Muscle of leg (tissue), 3 donors: ENCODE measurements at regions not wholly inside any gene's neighbourhood (a gene's known extent, or its start where the extent isn't known, plus 50 kb on each side); places are given as distances from the start of the nearest gene placed in this dataset.

ENCODE experiments used
- DNase-seq: peaks from one replicate; pipeline ENCODE4 v3.0.0; 2013
- H3K27ac ChIP-seq: one replicate; pipeline ENCODE4 v1.5.1; 2013; ENCODE audit warnings: mild to moderate bottlenecking, low read length, control low read depth
- H3K27me3 ChIP-seq: one replicate; pipeline ENCODE4 v1.6.1; 2013; ENCODE audit warnings: low read length; ENCODE audit not compliant: control insufficient read depth, insufficient read depth
- H3K36me3 ChIP-seq: one replicate; pipeline ENCODE4 v1.6.1; 2013; ENCODE audit warnings: low read length; ENCODE audit not compliant: control insufficient read depth, insufficient read depth
- H3K4me1 ChIP-seq: one replicate; pipeline ENCODE4 v1.6.1; 2013; ENCODE audit warnings: low read length; ENCODE audit not compliant: control insufficient read depth, insufficient read depth
- H3K4me3 ChIP-seq: one replicate; pipeline ENCODE4 v1.5.1; 2013; ENCODE audit warnings: low read length, control low read depth
- H3K9me3 ChIP-seq: replicated peaks from 2 replicates; pipeline ENCODE4 v1.6.1; 2013; ENCODE audit warnings: low read depth, low read length; ENCODE audit not compliant: control insufficient read depth
- WGBS: methylation state at CpG from one replicate; pipeline ENCODE4 v1.1.5; 2013; ENCODE audit warnings: missing lambda C conversion rate; ENCODE audit not compliant: insufficient coverage; 5-methylcytosine and 5-hydroxymethylcytosine counted together

DNA sequence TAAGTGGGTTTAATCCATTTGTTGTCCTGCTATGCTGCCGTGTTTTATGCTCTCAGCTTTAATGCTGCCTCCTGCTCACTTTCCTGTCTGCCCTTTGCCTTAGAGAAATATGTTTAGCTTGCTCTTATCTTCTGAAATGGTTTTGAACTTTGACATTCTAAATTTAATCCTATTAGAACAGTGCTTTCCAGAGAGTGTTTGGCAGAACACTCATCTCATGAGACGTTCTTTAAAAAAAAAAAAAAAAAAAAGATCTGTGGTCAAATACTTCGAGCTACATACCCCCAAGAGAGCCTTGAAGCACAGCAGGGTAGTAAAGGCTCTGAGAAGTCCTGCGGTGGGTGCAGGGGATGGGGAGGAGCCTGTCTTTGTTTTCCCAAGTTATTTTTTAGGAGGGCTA, 161.3 kb downstream of the SPP2 start:
- Histone ChIP-seq H3K4me1 (no peaks in the 10 kb centered on the region), H3K9me3 (no peaks in the 10 kb centered on the region), H3K4me3 (no peak overlapping the region), H3K27me3 (no peaks in the 10 kb centered on the region), H3K36me3 (no peaks in the 10 kb centered on the region), H3K27ac (no peak overlapping the region)
- no CpG with 5 or more reads among the region's 4 CpGs for WGBS
- no peak for DNase-seq

DNA sequence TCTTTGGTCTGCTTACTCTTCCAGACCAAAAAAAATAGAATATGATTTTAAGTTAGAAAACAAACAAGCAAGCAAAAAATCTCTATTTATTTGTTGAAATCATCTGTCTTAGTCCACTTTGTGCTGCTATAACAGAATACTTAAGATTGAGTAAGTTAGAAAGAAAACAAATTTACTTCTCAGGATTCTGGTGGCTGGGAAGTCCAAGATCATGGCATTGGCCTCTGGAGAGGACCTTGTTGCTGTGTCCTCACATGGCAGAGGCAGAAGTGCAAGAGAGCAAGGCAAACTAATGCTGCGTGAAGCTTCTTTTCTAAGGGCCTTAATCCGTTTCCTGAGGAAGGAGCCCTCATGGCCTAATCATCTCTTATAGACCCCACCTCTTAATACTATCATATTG, 156.2 kb downstream of the SPP2 start:
- H3K27me3 ChIP-seq, result no peaks in the 10 kb centered on the region
- no peaks in the 10 kb centered on the region for H3K9me3 ChIP-seq
- no peak overlapping the region for H3K4me3 ChIP-seq
- H3K4me1 ChIP-seq, result no peaks in the 10 kb centered on the region
- no peak for DNase-seq
- no peak overlapping the region for H3K27ac ChIP-seq
- WGBS, result no CpG with 5 or more reads among the region's 2 CpGs
- no peaks in the 10 kb centered on the region for H3K36me3 ChIP-seq

DNA sequence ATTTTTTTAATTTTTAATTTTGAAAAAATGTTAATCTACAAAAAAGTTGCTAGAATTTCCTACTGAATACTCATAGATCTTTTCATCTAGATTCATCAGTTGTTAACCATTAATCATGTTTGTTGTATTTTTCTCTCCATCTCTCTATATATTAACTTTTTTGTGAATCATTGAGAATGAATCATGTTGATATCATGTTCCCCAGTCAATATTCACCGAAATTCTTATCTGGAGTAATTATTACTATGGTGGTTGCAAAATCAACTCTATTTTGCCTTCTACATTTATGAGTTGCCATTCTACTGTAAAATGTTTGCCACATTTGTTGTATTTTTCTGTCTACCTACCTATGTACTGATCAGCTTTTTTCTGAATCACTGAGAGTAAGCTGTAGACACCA, 154.0 kb downstream of the SPP2 start:
- no peaks in the 10 kb centered on the region for H3K36me3 ChIP-seq
- DNase-seq, result no peak
- WGBS, result no CpG with 5 or more reads among the region's 1 CpG
- no peaks in the 10 kb centered on the region for H3K9me3 ChIP-seq
- no peaks in the 10 kb centered on the region for H3K4me1 ChIP-seq
- H3K27ac ChIP-seq, result no peak overlapping the region
- H3K4me3 ChIP-seq, result no peak overlapping the region
- peaks cover 2% of the 10 kb centered on the region for H3K27me3 ChIP-seq

DNA sequence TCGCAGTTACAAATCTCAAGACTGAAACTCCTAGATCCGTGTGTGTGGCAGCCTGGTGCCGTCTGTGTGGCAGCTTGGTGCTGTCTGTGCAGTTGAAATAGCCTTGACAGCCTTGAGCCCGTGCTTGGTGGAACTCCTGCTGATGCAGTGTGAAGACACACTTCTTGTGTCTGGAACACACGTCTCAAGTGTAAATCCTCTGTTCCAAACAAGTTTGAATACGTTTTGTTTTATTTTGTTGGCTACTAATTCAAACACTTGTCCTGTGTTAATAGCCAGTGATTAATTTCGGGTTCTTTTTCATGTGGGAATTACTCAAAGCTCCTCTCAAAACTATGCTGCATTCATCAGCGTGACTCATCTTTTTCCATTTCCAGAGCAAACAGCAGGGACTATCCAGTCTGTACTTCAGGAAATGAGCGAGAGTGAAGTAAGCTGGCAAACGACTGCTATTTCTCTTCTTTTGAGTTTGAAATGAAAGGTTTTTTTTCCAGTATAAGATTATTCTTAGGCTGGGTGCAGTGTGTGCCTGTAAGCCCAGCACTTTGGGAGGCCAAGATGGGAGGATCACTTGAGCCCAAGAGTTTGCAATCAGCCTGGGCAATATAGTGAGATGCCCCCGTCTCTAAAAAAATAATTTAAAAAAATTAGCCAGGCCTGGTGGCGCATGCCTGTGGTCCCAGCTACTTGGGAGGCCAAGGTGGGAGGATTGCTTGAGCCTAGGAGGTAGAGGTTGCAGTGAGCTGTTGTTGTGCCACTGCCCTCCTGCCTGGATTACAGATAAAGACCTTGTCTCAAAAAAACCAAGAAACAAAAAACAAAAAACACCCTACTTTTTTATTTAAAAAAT, 152.9 kb downstream of the SPP2 start:
- H3K9me3 ChIP-seq, result no peaks in the 10 kb centered on the region
- H3K27me3 ChIP-seq, result peaks cover 4% of the 10 kb centered on the region
- peak; percentile 84 for DNase-seq
- no peak overlapping the region for H3K27ac ChIP-seq
- H3K4me3 ChIP-seq, result no peak overlapping the region
- no peaks in the 10 kb centered on the region for H3K4me1 ChIP-seq
- 75% methylated on average over 5 of the region's 12 CpGs for WGBS
- no peaks in the 10 kb centered on the region for H3K36me3 ChIP-seq

DNA sequence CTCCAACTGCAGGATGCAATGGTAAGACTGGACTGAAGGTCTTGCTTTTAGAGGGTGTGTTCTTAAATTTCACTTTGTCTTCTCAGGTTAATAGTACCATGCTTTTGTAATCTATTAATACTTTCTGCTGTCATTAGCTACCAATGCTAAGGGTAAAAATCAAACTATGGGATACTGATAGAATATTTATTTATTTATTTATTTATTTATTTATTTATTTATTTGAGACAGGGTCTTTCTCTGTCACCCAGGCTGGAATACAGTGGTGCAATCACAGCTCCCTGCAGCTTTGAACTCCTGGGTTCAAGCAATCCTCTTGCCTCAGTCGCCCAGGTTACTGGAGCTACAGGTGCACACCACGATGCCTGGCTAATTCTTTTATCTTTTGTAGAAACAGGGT, 152.1 kb downstream of the SPP2 start:
- 92% methylated on average over 2 of the region's 2 CpGs for WGBS
- no peak for DNase-seq
- H3K27ac ChIP-seq, result no peak overlapping the region

DNA sequence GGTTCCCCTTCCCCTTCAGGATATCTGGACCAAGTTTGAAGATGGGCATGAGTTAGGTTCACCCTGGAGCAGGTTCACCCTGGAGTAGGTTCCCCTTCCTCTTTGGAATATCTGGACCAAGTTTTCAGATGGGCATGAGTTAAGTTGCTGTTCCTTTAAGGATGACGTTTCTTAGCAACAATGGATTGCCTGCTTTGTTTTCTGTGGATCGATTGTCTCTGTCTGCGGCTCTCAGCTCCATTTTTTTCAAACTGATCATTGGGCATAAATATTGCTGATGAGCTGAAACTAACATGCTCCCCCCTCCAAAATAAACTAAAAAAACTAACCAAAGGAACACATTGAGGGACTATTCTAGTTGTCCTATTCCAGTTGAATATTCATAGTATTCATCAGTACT, 149.5 kb downstream of the SPP2 start:
- 40% methylated on average over 1 of the region's 3 CpGs for WGBS

More for the DNA sequence above, 152.1 kb downstream of the SPP2 start:
- H3K36me3 ChIP-seq, result no peaks in the 10 kb centered on the region
- H3K4me3 ChIP-seq, result no peak overlapping the region
- H3K4me1 ChIP-seq, result no peaks in the 10 kb centered on the region
- peaks cover 4% of the 10 kb centered on the region for H3K27me3 ChIP-seq
- no peaks in the 10 kb centered on the region for H3K9me3 ChIP-seq

DNA sequence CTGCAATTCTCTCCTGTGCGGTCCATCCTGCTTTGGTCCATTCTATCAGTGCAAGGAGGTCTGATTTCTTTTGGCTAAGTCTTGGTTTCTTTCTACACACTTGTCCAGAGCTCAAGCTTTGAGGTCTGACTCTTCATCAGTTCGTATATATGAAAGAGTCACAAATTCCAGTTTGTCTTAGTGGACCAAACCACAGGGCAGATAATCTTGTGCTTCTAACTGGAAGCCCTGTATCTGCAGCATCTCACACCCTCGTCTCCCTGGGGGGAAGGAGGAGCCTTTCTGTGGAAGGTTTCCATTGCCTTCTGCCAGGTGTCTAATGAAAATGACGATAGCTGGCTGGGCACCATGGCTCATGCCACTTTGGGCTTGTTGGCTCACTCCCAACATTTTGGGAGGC, 148.5 kb downstream of the SPP2 start:
- H3K27ac ChIP-seq, result no peak overlapping the region
- no peaks in the 10 kb centered on the region for H3K9me3 ChIP-seq
- no peaks in the 10 kb centered on the region for H3K36me3 ChIP-seq
- no peaks in the 10 kb centered on the region for H3K4me1 ChIP-seq
- 88% methylated on average over 3 of the region's 4 CpGs for WGBS
- DNase-seq, result no peak
- no peak overlapping the region for H3K4me3 ChIP-seq
- peaks cover 4% of the 10 kb centered on the region for H3K27me3 ChIP-seq

More for the DNA sequence above, 149.5 kb downstream of the SPP2 start:
- no peak for DNase-seq
- Histone ChIP-seq H3K36me3 (no peaks in the 10 kb centered on the region), H3K27ac (no peak overlapping the region), H3K9me3 (no peaks in the 10 kb centered on the region), H3K27me3 (peaks cover 4% of the 10 kb centered on the region), H3K4me1 (no peaks in the 10 kb centered on the region), H3K4me3 (no peak overlapping the region)

DNA sequence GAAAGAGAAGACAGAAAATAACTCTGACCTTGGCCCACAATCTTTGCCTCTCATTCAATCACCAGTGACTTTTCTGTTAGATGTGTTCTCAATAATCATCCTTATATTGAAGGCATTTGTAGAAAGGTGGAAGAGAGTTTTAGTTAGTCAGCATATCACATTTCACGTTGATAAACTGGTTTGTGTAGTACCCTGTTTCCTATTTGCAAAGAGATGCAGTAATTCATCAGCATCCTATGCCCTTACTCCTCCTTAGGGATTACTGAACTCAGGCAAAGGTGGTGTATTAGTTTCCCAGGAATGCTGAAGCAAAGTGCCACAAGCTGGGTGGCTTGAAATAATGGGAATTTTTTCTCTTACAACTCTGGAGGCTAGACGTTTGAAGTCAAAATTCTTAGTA, 145.0 kb downstream of the SPP2 start:
- Histone ChIP-seq H3K36me3 (no peaks in the 10 kb centered on the region), H3K9me3 (no peaks in the 10 kb centered on the region), H3K4me1 (no peaks in the 10 kb centered on the region), H3K27me3 (peaks cover 2% of the 10 kb centered on the region), H3K27ac (no peak overlapping the region), H3K4me3 (no peak overlapping the region)
- no peak for DNase-seq
- 60% methylated on average over 1 of the region's 2 CpGs for WGBS

DNA sequence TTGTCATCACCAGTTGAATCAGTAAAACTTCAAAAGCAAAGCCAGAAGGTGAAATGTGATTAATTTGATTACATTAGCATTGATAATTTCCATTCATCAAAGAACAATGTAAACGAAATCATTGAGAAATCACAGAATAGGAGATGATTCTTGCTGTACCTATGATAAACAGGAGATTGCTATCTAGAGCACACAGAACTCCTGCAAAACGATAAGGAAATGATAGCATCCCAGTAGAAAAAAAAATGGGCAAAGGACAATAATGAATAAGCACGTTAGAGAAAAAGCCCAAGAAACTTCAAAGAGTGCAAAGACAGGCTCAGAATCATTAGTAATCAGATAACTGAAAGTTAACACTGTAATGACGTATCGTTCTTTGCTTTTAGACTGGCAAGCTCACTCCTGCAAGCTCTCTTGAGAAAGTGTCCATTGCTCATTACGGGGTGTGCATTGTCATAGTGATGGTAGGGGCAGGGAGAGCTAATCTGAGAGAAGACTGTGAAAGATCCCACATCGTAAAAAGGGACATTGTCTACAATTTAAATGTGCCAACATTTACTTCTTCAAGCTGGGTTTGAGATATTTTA, 143.6 kb downstream of the SPP2 start:
- Histone ChIP-seq H3K9me3 (no peaks in the 10 kb centered on the region), H3K27ac (no peak overlapping the region), H3K4me3 (no peak overlapping the region), H3K4me1 (no peaks in the 10 kb centered on the region), H3K36me3 (no peaks in the 10 kb centered on the region), H3K27me3 (peaks cover 4% of the 10 kb centered on the region)
- DNase-seq, result no peak
- 65% methylated on average over 2 of the region's 7 CpGs for WGBS

DNA sequence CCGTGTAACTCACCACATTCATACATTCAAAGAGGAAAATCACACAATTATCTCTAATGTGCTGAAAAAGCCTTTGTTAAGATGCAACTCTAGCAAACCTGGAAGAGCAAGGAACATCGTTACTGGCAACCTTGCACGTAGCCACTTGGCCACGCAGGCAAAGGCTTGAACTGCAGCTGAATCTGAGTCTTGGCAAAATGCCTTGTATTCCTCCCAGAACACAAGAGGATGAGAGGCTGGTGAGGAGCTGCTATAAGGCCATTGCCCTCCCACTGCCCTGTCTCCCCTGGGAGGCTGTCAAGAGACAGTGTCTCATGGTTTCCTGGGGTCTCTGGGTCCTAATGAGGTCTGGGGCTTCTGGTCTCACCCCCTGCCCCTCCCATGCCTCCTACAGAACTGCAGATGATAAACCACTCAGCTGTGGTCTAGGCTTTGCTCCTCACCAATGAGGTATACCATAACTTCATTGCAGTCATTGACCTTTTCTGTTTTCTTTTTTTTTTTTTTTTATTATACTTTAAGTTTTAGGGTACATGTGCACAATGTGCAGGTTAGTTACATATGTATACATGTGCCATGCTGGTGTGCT, 141.4 kb downstream of the SPP2 start:
- Histone ChIP-seq H3K36me3 (no peaks in the 10 kb centered on the region), H3K27me3 (peaks cover 4% of the 10 kb centered on the region), H3K27ac (no peak overlapping the region), H3K4me3 (no peak overlapping the region), H3K4me1 (no peaks in the 10 kb centered on the region), H3K9me3 (no peaks in the 10 kb centered on the region)
- DNase-seq, result peak; percentile 7
- 49% methylated on average over 4 of the region's 4 CpGs for WGBS
